HG02938 (cell line): ENCODE measurements at regions not wholly inside any gene's neighbourhood (a gene's known extent, or its start where the extent isn't known, plus 50 kb on each side); places are given as distances from the start of the nearest gene placed in this dataset.

Experiments
- ATAC-seq: cut with Tn5 transposase; IDR thresholded peaks from one replicate; pipeline ENCODE4 v1.9.1; 2021; ENCODE audit warnings: mild to moderate bottlenecking, moderate library complexity; ENCODE audit not compliant: unreplicated experiment

DNA sequence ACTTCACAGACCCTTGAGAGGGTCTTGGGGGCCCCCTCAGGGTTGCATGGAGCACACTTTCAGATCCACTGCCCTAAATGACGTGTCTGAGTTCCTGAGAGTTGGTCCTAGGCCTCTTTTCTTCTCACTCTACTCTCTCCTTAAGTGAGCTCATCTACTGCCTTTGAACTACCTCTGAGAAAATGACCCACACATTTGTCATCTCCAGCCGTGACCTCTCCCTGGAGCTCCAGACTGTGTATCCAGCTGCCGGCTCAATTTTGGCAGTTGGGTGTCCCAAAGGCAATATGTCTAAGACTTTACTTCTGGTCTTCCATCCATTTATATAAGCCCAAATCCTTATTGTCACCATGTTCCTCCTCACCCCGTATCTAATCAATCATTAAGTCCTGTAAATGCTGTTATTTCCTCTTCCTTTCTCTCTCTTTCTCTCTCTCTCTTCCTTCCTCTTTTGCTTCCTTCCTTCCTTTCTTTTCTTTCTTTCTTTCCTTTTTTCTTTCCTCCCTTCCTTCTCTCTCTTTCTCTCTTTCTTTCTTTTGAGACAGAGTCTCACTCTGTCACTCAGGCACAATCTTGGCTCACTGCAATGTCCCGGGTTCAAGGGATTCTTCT is 51.2 kb upstream of the HSPA9 start:
- ATAC-seq, result no peak

DNA sequence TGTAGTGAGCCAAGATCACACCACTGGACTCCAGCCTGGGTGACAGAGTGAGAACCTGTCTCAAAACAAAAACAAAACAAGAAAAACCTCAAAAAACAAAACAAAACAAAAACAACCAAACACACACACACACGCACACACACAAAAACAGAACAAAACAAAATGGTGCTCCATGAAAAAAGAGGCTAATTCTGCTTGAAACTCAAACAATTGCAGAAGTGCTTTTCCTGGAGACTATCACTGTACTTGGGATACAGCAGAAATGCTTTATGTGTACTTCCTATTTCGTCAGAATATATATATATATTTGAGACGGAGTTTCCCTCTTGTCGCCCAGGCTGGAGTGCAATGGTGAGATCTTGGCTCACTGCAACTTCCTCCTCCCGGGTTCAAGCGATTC is 49.9 kb upstream of the HSPA9 start:
- no peak for ATAC-seq
